ENCODE measurements at regions not wholly inside any gene's neighbourhood (a gene's known extent, or its start where the extent isn't known, plus 50 kb on each side); places are given as distances from the start of the nearest gene placed in this dataset.

DNA sequence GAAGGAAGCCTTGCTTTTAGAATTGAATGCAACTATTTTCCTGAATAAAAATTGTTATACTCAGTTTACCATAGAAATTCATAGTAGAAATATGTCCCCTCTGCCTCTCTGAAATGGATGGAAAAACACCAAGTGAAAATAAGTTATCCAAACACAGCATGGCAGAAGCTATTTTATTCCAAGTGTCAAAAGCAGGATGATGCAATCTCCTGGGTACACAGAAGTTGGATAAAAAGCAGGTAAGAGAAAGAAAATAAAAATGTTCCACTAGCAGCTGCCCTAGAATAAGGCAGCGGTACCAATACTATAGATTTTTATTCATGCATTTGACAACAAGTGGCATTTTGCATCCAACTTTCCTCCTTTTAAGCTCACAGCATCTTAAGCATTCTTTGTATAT is 89.0 kb upstream of the TENT5D start (continued):
- TF ChIP-seq ZFP30 (CRISPR knock-in tag; IDR thresholded peaks at IDR 0.05) (no peak), ARNTL (CRISPR knock-in tag; IDR thresholded peaks at IDR 0.05; ENCODE audit: borderline replicate concordance, low read depth) (no peak)

- TF ChIP-seq PATZ1 (CRISPR knock-in tag; IDR thresholded peaks at IDR 0.05; ENCODE audit: borderline replicate concordance) (no peak), OSR1 (CRISPR knock-in tag; IDR thresholded peaks at IDR 0.05) (no peak), GLIS3 (CRISPR knock-in tag; IDR thresholded peaks at IDR 0.05) (no peak), TCF4 (CRISPR knock-in tag; IDR thresholded peaks at IDR 0.05; ENCODE audit: borderline replicate concordance) (no peak), BACH2 (CRISPR knock-in tag; IDR thresholded peaks at IDR 0.05; ENCODE audit: borderline replicate concordance) (no peak), TOX (CRISPR knock-in tag; IDR thresholded peaks at IDR 0.05; ENCODE audit: borderline replicate concordance) (no peak), ZFP3 (CRISPR knock-in tag; IDR thresholded peaks at IDR 0.05) (no peak), SNAI2 (CRISPR knock-in tag; IDR thresholded peaks at IDR 0.05) (no peak)
- TF ChIP-seq, protein P1, sequence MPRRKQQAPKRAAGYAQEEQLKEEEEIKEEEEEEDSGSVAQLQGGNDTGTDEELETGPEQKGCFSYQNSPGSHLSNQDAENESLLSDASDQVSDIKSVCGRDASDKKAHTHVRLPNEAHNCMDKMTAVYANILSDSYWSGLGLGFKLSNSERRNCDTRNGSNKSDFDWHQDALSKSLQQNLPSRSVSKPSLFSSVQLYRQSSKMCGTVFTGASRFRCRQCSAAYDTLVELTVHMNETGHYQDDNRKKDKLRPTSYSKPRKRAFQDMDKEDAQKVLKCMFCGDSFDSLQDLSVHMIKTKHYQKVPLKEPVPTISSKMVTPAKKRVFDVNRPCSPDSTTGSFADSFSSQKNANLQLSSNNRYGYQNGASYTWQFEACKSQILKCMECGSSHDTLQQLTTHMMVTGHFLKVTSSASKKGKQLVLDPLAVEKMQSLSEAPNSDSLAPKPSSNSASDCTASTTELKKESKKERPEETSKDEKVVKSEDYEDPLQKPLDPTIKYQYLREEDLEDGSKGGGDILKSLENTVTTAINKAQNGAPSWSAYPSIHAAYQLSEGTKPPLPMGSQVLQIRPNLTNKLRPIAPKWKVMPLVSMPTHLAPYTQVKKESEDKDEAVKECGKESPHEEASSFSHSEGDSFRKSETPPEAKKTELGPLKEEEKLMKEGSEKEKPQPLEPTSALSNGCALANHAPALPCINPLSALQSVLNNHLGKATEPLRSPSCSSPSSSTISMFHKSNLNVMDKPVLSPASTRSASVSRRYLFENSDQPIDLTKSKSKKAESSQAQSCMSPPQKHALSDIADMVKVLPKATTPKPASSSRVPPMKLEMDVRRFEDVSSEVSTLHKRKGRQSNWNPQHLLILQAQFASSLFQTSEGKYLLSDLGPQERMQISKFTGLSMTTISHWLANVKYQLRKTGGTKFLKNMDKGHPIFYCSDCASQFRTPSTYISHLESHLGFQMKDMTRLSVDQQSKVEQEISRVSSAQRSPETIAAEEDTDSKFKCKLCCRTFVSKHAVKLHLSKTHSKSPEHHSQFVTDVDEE (CRISPR knock-in tag; IDR thresholded peaks at IDR 0.05) = no peak
- TF ChIP-seq, protein P2, sequence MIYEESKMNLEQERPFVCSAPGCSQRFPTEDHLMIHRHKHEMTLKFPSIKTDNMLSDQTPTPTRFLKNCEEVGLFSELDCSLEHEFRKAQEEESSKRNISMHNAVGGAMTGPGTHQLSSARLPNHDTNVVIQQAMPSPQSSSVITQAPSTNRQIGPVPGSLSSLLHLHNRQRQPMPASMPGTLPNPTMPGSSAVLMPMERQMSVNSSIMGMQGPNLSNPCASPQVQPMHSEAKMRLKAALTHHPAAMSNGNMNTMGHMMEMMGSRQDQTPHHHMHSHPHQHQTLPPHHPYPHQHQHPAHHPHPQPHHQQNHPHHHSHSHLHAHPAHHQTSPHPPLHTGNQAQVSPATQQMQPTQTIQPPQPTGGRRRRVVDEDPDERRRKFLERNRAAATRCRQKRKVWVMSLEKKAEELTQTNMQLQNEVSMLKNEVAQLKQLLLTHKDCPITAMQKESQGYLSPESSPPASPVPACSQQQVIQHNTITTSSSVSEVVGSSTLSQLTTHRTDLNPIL (CRISPR knock-in tag; IDR thresholded peaks at IDR 0.05; ENCODE audit: low read depth) = no peak
- ATAC-seq = no peak
Observed at GRCh38 chrX:80334583-80334982, 85.7 kb upstream of the TENT5D start.

GRCh38 chrX:80335062-80335830 is 85.0 kb upstream of the TENT5D start:
- ATAC-seq = no peak

More at GRCh38 chrX:80335062-80335830, 85.0 kb upstream of the TENT5D start:
- no peak for TF ChIP-seq TOX (CRISPR knock-in tag; IDR thresholded peaks at IDR 0.05; ENCODE audit: borderline replicate concordance)
- TF ChIP-seq ARNTL (CRISPR knock-in tag; IDR thresholded peaks at IDR 0.05; ENCODE audit: borderline replicate concordance, low read depth) = no peak
- no peak for TF ChIP-seq ZFP30 (CRISPR knock-in tag; IDR thresholded peaks at IDR 0.05)
- no peak for TF ChIP-seq ISL1 (CRISPR knock-in tag; IDR thresholded peaks at IDR 0.05)
- TF ChIP-seq ZC3H10 (CRISPR knock-in tag; IDR thresholded peaks at IDR 0.05) = no peak
- no peak for TF ChIP-seq ZNF565 (CRISPR knock-in tag; conservative IDR thresholded peaks at IDR 0.05; ENCODE audit: low read depth)
- no peak for TF ChIP-seq SNAI2 (CRISPR knock-in tag; IDR thresholded peaks at IDR 0.05)
- TF ChIP-seq OSR1 (CRISPR knock-in tag; IDR thresholded peaks at IDR 0.05) = no peak
- TF ChIP-seq, protein P1 (CRISPR knock-in tag; IDR thresholded peaks at IDR 0.05) = no peak
- no peak for TF ChIP-seq TCF4 (CRISPR knock-in tag; IDR thresholded peaks at IDR 0.05; ENCODE audit: borderline replicate concordance)
- no peak for TF ChIP-seq PPARA (CRISPR knock-in tag; IDR thresholded peaks at IDR 0.05; ENCODE audit: borderline replicate concordance)
- no peak for TF ChIP-seq ESRRG (CRISPR knock-in tag; IDR thresholded peaks at IDR 0.05)
- TF ChIP-seq, protein P2 (CRISPR knock-in tag; IDR thresholded peaks at IDR 0.05; ENCODE audit: low read depth) = no peak
- TF ChIP-seq BACH2 (CRISPR knock-in tag; IDR thresholded peaks at IDR 0.05; ENCODE audit: borderline replicate concordance) = no peak
- no peak for TF ChIP-seq ZFP3 (CRISPR knock-in tag; IDR thresholded peaks at IDR 0.05)
